B cell (primary cell): ENCODE measurements at regions not wholly inside any gene's neighbourhood (a gene's known extent, or its start where the extent isn't known, plus 50 kb on each side); places are given as distances from the start of the nearest gene placed in this dataset.

Source experiments
- ATAC-seq: fragments of 200-7000 bp; cut with Tn5 transposase; one replicate; pipeline ENCODE4 v1.10.0; 2021; ENCODE audit warnings: low read depth, mild to moderate bottlenecking, moderate number of reproducible peaks, moderate library complexity
- CTCF ChIA-PET: fragments of 350-600 bp; sonication (Branson Sonifier 250); formaldehyde crosslinking; loops from one replicate; lab custom pipeline; 2021; ENCODE audit warnings: antibody characterized with exemption, inconsistent platforms; lab: Charles Lee
- POLR2A ChIA-PET: fragments of 350-600 bp; sonication (Branson Sonifier 250); formaldehyde crosslinking; loops from one replicate; lab custom pipeline; 2021; ENCODE audit warnings: antibody characterized with exemption; lab: Charles Lee
- DNase-seq: peaks from one replicate; pipeline ENCODE4 v3.0.0; 2013
- H2AFZ ChIP-seq: 2 replicates; pipeline ENCODE4 v1.6.1; 2012; ENCODE audit warnings: mild to moderate bottlenecking, low read depth, low read length; ENCODE audit not compliant: insufficient read depth, poor library complexity, severe bottlenecking
- H3K27ac ChIP-seq, 2 donors: 1 replicate in 1 of 2; 2 replicates in 1 of 2; pipeline ENCODE4 v1.5.1; 2012 to 2013; ENCODE audit warnings: low read length in 2 of 2, mild to moderate bottlenecking in 2 of 2, moderate library complexity in 1 of 2
- H3K27me3 ChIP-seq, 4 experiments: fragments of 200-600 bp in 1 of 4; sonication (generic) in 1 of 4; replicated peaks in 1 of 4; 1 replicate in 2 of 4; 2 replicates in 2 of 4; pipeline versions ENCODE4 v1.6.1 to v1.7.0; 2013 to 2016; ENCODE audit warnings: low read length in 3 of 4, mild to moderate bottlenecking in 2 of 4, mixed read lengths in 1 of 4, moderate library complexity in 1 of 4; ENCODE audit not compliant: insufficient read depth in 4 of 4, control insufficient read depth in 3 of 4; ENCODE audit errors: control extremely low read depth in 1 of 4
- H3K36me3 ChIP-seq, 2 experiments: replicated peaks in 1 of 2; 1 replicate in 1 of 2; 2 replicates in 1 of 2; pipeline versions ENCODE4 v1.6.1 to v1.7.1; 2013; ENCODE audit warnings: low read length in 1 of 2; ENCODE audit not compliant: insufficient read depth in 2 of 2, control insufficient read depth in 1 of 2; ENCODE audit errors: control extremely low read depth in 1 of 2, extremely low read depth in 1 of 2
- H3K4me1 ChIP-seq, 2 donors: fragments of 200-600 bp in 1 of 2; sonication (generic) in 1 of 2; 1 replicate in 1 of 2; 2 replicates in 1 of 2; pipeline versions ENCODE4 v1.5.1 to v1.6.1; 2013 to 2017; ENCODE audit warnings: low read length in 2 of 2; ENCODE audit not compliant: control insufficient read depth in 2 of 2, insufficient read depth in 2 of 2
- H3K4me2 ChIP-seq: replicated peaks from 2 replicates; pipeline ENCODE3; 2012; ENCODE audit warnings: mild to moderate bottlenecking, low read depth, low read length; ENCODE audit not compliant: poor library complexity, severe bottlenecking
- H3K4me3 ChIP-seq, 5 experiments: fragments of 200-600 bp in 1 of 5; sonication (generic) in 1 of 5; 1 replicate in 3 of 5; 2 replicates in 2 of 5; pipeline versions ENCODE4 v1.5.1 to v1.7.0; 2011 to 2016; ENCODE audit warnings: low read length in 4 of 5, mild to moderate bottlenecking in 4 of 5, low read depth in 2 of 5, control low read depth in 1 of 5, moderate library complexity in 1 of 5; ENCODE audit not compliant: insufficient read depth in 1 of 5; ENCODE audit errors: control extremely low read depth in 1 of 5, extremely low read depth in 1 of 5
- H3K79me2 ChIP-seq: fragments of 200-600 bp; sonication (generic); one replicate; pipeline ENCODE4 v1.6.0; 2016; ENCODE audit warnings: low read length; ENCODE audit not compliant: control insufficient read depth, insufficient read depth
- H3K9ac ChIP-seq: fragments of 200-600 bp; sonication (generic); 2 replicates; pipeline ENCODE4 v1.6.1; 2017; ENCODE audit warnings: mild to moderate bottlenecking, low read length, moderate library complexity
- H3K9me3 ChIP-seq, 3 donors: one replicate each; pipeline versions ENCODE4 v1.6.1 to v1.7.1; 2013; ENCODE audit warnings: low read length in 2 of 3; ENCODE audit not compliant: control insufficient read depth in 2 of 3, insufficient read depth in 1 of 3; ENCODE audit errors: control extremely low read depth in 1 of 3
- H4K20me1 ChIP-seq: 2 replicates; pipeline ENCODE4 v1.6.0; 2012; ENCODE audit warnings: mild to moderate bottlenecking, low read length; ENCODE audit not compliant: insufficient read depth, control insufficient read depth, poor library complexity, severe bottlenecking
- H3K27ac Mint-ChIP-seq: one replicate; pipeline ENCODE4 v1.8.0; 2021; ENCODE audit warnings: mixed read lengths
- H3K27me3 Mint-ChIP-seq: one replicate; pipeline ENCODE4 v1.8.0; 2021; ENCODE audit warnings: mixed read lengths
- H3K4me1 Mint-ChIP-seq: one replicate; pipeline ENCODE4 v1.8.0; 2021; ENCODE audit warnings: mixed read lengths
- H3K4me3 Mint-ChIP-seq: one replicate; pipeline ENCODE4 v1.8.0; 2021; ENCODE audit warnings: mixed read lengths
- H3K9me3 Mint-ChIP-seq: one replicate; pipeline ENCODE4 v1.8.0; 2022; ENCODE audit warnings: mixed read lengths; ENCODE audit not compliant: insufficient read depth
- EZH2 ChIP-seq: IDR thresholded peaks from 2 replicates; pipeline ENCODE4 v1.6.1; 2012; ENCODE audit warnings: borderline replicate concordance, low read depth, mild to moderate bottlenecking, moderate library complexity, low read length; ENCODE audit not compliant: insufficient read depth, poor library complexity, severe bottlenecking
- WGBS: methylation state at CpG from one replicate; pipeline ENCODE4 v1.1.5; 2013; ENCODE audit warnings: missing lambda C conversion rate; ENCODE audit not compliant: insufficient coverage; 5-methylcytosine and 5-hydroxymethylcytosine counted together
- intact Hi-C: fragments of 100-400 bp; cut with micrococcal nuclease; formaldehyde crosslinking; loops from one replicate; pipeline ENCODE4 v1.10.0; 2022
- TF ChIP-seq, protein P1 (sequence below): fragments of 200-600 bp; IDR thresholded peaks from one replicate; pipeline ENCODE4 v1.8.0; 2022; ENCODE audit warnings: antibody characterized with exemption, mild to moderate bottlenecking

DNA sequence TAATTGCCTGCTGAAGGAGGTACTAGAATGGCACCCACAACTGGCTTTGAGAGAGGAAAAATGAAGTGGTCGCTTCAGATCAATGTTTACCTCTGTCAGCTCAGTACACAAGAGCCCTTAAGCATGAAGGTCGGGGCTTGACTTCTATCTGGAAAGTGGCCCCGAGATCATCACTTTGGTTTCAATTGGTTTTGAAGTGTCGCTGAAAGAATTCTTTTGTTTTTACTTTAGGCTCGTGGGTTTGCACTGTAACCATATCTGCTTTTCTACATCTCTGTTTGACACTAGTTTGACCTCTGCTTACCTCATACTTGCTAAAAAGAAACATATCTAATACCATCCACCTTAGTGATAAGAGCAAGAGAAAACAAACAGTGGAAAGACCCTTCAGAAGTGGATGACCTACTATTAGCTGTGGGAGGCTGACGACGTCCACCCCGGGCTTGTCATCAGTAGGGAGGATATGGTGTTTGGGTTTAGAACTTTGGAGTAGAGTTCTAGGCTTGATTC lies 361.8 kb downstream of the GATA3 start:
- Mint-ChIP-seq H3K27me3 (no peaks in the 10 kb centered on the region), H3K4me1 (no peaks in the 10 kb centered on the region), H3K4me3 (no peak overlapping the region)

DNA sequence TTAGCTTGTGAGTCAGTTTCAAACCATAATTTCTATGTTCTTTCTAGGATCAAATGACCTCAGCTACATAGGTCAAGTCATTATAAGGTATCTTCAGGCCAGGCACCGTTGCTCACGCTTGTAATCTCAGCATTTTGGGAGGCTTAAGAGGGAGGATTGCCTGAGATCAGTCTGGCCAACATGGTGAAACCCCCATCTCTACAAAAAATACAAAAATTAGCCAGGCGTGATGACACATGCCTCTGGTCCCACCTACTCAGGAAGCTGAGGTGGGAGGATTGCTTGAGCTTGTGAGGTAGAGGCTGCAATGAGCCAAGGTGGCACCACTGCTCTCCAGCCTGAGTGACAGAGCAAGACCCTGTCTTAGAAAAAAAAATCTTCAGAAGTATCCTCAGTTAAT lies 362.3 kb downstream of the GATA3 start:
- Histone ChIP-seq H3K9me3 (no peaks in the 10 kb centered on the region), H3K79me2 (no peaks in the 10 kb centered on the region), H3K4me1 (no peaks in the 10 kb centered on the region), H3K27ac (no peak overlapping the region), H3K27me3 (no peaks in the 10 kb centered on the region), H2AFZ (no peak overlapping the region), H3K9ac (no peak overlapping the region), H3K36me3 (no peaks in the 10 kb centered on the region), H3K4me3 (no peak overlapping the region), H4K20me1 (no peaks in the 10 kb centered on the region), H3K4me2 (no peak overlapping the region)
- H3K27ac Mint-ChIP-seq: no peak overlapping the region
- no peaks in the 10 kb centered on the region for H3K4me1 Mint-ChIP-seq
- DNase-seq (no peak), ATAC-seq (no peak)
- peaks cover 8% of the 10 kb centered on the region for H3K9me3 Mint-ChIP-seq
- TF ChIP-seq, protein P1, sequence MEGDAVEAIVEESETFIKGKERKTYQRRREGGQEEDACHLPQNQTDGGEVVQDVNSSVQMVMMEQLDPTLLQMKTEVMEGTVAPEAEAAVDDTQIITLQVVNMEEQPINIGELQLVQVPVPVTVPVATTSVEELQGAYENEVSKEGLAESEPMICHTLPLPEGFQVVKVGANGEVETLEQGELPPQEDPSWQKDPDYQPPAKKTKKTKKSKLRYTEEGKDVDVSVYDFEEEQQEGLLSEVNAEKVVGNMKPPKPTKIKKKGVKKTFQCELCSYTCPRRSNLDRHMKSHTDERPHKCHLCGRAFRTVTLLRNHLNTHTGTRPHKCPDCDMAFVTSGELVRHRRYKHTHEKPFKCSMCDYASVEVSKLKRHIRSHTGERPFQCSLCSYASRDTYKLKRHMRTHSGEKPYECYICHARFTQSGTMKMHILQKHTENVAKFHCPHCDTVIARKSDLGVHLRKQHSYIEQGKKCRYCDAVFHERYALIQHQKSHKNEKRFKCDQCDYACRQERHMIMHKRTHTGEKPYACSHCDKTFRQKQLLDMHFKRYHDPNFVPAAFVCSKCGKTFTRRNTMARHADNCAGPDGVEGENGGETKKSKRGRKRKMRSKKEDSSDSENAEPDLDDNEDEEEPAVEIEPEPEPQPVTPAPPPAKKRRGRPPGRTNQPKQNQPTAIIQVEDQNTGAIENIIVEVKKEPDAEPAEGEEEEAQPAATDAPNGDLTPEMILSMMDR: no peak
- TF ChIP-seq EZH2: no peak
- H3K4me3 Mint-ChIP-seq: no peak overlapping the region
- no CpG with 5 or more reads among the region's 3 CpGs for WGBS
- intact Hi-C loops: no loop called here
- ChIA-PET POLR2A (no interaction called here), CTCF (no interaction called here)
- H3K27me3 Mint-ChIP-seq: no peaks in the 10 kb centered on the region

More for the DNA sequence above, 361.8 kb downstream of the GATA3 start:
- no peaks in the 10 kb centered on the region for H3K79me2 ChIP-seq
- no peaks in the 10 kb centered on the region for H3K27me3 ChIP-seq
- peaks cover 8% of the 10 kb centered on the region for H3K9me3 Mint-ChIP-seq
- H3K4me1 ChIP-seq: no peaks in the 10 kb centered on the region
- H3K4me2 ChIP-seq: no peak overlapping the region
- no peaks in the 10 kb centered on the region for H3K36me3 ChIP-seq
- intact Hi-C loops: no loop called here
- no peak overlapping the region for H3K4me3 ChIP-seq
- H3K9ac ChIP-seq: no peak overlapping the region
- no peak for DNase-seq
- TF ChIP-seq, protein P1: no peak
- TF ChIP-seq EZH2: no peak
- H3K27ac Mint-ChIP-seq: no peak overlapping the region
- POLR2A ChIA-PET: no interaction called here
- no peak for ATAC-seq
- CTCF ChIA-PET: no interaction called here
- H3K9me3 ChIP-seq: no peaks in the 10 kb centered on the region
- no peaks in the 10 kb centered on the region for H4K20me1 ChIP-seq
- WGBS: 77% methylated on average over 7 of the region's 8 CpGs
- H3K27ac ChIP-seq: no peak overlapping the region
- no peak overlapping the region for H2AFZ ChIP-seq
